Hepatocyte (in vitro differentiated cells): ENCODE measurements at regions not wholly inside any gene's neighbourhood (a gene's known extent, or its start where the extent isn't known, plus 50 kb on each side); places are given as distances from the start of the nearest gene placed in this dataset.

Experiments used
- DNase-seq: peaks from one replicate; pipeline ENCODE4 v3.0.0-alpha.2; 2016; ENCODE audit warnings: low spot score
- H2AFZ ChIP-seq: fragments of 200-600 bp; sonication (generic); 2 replicates; pipeline ENCODE4 v1.6.0; 2016; ENCODE audit warnings: antibody characterized with exemption, mild to moderate bottlenecking
- H3K27ac ChIP-seq: fragments of 200-600 bp; sonication (generic); 2 replicates; pipeline ENCODE4 v1.5.1; 2016; ENCODE audit warnings: mild to moderate bottlenecking
- H3K27me3 ChIP-seq: fragments of 200-600 bp; sonication (generic); 2 replicates; pipeline ENCODE4 v1.6.1; 2016
- H3K36me3 ChIP-seq: fragments of 200-600 bp; sonication (generic); replicated peaks from 2 replicates; pipeline ENCODE4 v1.5.1; 2016; ENCODE audit warnings: low read depth; ENCODE audit not compliant: insufficient read depth
- H3K4me1 ChIP-seq: fragments of 200-600 bp; sonication (generic); 2 replicates; pipeline ENCODE4 v1.5.1; 2016; ENCODE audit warnings: mild to moderate bottlenecking, moderate library complexity; ENCODE audit not compliant: insufficient read depth
- H3K4me2 ChIP-seq: fragments of 200-600 bp; sonication (generic); 2 replicates; pipeline ENCODE4 v1.6.0; 2016
- H3K4me3 ChIP-seq: fragments of 200-600 bp; sonication (generic); 2 replicates; pipeline ENCODE4 v1.5.1; 2016; ENCODE audit warnings: mild to moderate bottlenecking
- H3K79me2 ChIP-seq: fragments of 200-600 bp; sonication (generic); 2 replicates; pipeline ENCODE4 v1.6.0; 2017; ENCODE audit warnings: mild to moderate bottlenecking
- H3K9me2 ChIP-seq: fragments of 200-600 bp; sonication (generic); replicated peaks from 2 replicates; pipeline ENCODE4 v1.6.0; 2017; ENCODE audit warnings: mild to moderate bottlenecking; ENCODE audit not compliant: insufficient read depth
- H3K9me3 ChIP-seq: fragments of 200-600 bp; sonication (generic); 2 replicates; pipeline ENCODE4 v1.5.1; 2016; ENCODE audit warnings: low read depth, mild to moderate bottlenecking
- H4K20me1 ChIP-seq: fragments of 200-600 bp; sonication (generic); 2 replicates; pipeline ENCODE4 v1.6.0; 2016; ENCODE audit warnings: mild to moderate bottlenecking; ENCODE audit not compliant: insufficient read depth, poor library complexity, severe bottlenecking
- EZH2 ChIP-seq: fragments of 200-600 bp; sonication (generic); IDR thresholded peaks from 2 replicates; pipeline ENCODE4 v1.6.1; 2016; ENCODE audit warnings: antibody characterized with exemption, mild to moderate bottlenecking, borderline replicate concordance
- EZH2phosphoT487 ChIP-seq: fragments of 200-600 bp; sonication (generic); IDR thresholded peaks from one replicate; pipeline ENCODE4 v1.6.1; 2018; ENCODE audit warnings: antibody characterized with exemption, mild to moderate bottlenecking, low read depth, moderate library complexity; ENCODE audit not compliant: unreplicated experiment, severe bottlenecking
- WGBS: methylation state at CpG from one replicate; pipeline ENCODE4 v1.1.6; 2016; ENCODE audit warnings: low lambda C conversion rate; ENCODE audit errors: missing lambda C conversion rate; 5-methylcytosine and 5-hydroxymethylcytosine counted together
- TF ChIP-seq, protein P1 (sequence below): fragments of 200-600 bp; sonication (generic); IDR thresholded peaks from 2 replicates; pipeline ENCODE4 v1.5.1; 2016; ENCODE audit warnings: antibody characterized with exemption, mild to moderate bottlenecking; ENCODE audit not compliant: poor library complexity

DNA sequence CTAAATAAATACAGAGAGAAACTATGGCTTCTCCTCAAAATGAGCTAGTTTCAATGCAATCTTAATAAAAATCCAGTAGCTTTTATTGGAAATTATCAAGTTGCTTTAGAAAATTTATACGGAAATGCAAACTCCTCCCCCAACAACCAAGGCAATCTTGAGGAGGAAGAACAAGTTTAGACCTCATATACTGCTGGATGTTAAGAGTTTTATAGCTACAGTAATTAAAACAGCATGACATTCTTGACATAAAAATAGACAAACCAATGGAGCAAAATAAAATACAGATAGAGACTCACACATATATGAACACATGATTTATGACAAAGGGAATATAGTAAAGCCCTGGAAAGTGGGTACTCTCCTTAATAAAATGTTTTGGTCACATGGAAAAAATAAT is 368.7 kb downstream of the C12orf75 start:
- TF ChIP-seq EZH2phosphoT487, result no peak
- Histone ChIP-seq H3K9me2 (no peaks in the 10 kb centered on the region), H3K36me3 (no peaks in the 10 kb centered on the region), H2AFZ (no peak overlapping the region), H3K27me3 (no peaks in the 10 kb centered on the region), H3K4me3 (no peak overlapping the region), H3K27ac (no peak overlapping the region), H3K4me2 (no peak overlapping the region), H3K4me1 (no peaks in the 10 kb centered on the region), H4K20me1 (no peaks in the 10 kb centered on the region), H3K79me2 (no peaks in the 10 kb centered on the region), H3K9me3 (no peaks in the 10 kb centered on the region)
- 93% methylated on average over 1 of the region's 1 CpG for WGBS
- DNase-seq, result no peak

DNA sequence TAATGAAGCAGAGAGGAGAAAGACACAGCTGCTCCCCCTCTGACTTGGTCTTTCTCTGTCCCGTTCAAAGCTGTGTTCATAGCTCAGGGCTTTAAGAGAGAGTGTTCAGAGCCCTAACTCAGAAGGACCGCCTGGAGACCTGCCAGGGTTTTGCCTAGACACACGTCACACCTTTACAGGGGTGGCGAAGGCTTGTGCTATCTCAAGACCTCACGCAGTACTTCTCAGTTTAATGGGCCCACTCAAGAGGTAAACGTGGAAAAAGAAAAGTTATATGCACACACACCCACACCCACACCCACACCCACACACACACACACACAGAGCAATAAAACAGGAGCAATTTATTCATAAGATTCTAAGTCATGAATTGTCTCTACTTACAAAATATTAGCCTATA is 374.3 kb downstream of the C12orf75 start:
- Histone ChIP-seq H3K4me1 (no peaks in the 10 kb centered on the region), H2AFZ (no peak overlapping the region), H3K4me3 (no peak overlapping the region), H3K79me2 (no peaks in the 10 kb centered on the region), H3K27me3 (no peaks in the 10 kb centered on the region), H3K36me3 (no peaks in the 10 kb centered on the region), H3K9me3 (no peaks in the 10 kb centered on the region), H4K20me1 (no peaks in the 10 kb centered on the region), H3K27ac (no peak overlapping the region), H3K4me2 (no peak overlapping the region), H3K9me2 (no peaks in the 10 kb centered on the region)
- TF ChIP-seq EZH2, result no peak
- TF ChIP-seq, protein P1, sequence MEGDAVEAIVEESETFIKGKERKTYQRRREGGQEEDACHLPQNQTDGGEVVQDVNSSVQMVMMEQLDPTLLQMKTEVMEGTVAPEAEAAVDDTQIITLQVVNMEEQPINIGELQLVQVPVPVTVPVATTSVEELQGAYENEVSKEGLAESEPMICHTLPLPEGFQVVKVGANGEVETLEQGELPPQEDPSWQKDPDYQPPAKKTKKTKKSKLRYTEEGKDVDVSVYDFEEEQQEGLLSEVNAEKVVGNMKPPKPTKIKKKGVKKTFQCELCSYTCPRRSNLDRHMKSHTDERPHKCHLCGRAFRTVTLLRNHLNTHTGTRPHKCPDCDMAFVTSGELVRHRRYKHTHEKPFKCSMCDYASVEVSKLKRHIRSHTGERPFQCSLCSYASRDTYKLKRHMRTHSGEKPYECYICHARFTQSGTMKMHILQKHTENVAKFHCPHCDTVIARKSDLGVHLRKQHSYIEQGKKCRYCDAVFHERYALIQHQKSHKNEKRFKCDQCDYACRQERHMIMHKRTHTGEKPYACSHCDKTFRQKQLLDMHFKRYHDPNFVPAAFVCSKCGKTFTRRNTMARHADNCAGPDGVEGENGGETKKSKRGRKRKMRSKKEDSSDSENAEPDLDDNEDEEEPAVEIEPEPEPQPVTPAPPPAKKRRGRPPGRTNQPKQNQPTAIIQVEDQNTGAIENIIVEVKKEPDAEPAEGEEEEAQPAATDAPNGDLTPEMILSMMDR, result no peak
- no peak for TF ChIP-seq EZH2phosphoT487
- DNase-seq, result no peak
- WGBS, result 67% methylated on average over 6 of the region's 6 CpGs

DNA sequence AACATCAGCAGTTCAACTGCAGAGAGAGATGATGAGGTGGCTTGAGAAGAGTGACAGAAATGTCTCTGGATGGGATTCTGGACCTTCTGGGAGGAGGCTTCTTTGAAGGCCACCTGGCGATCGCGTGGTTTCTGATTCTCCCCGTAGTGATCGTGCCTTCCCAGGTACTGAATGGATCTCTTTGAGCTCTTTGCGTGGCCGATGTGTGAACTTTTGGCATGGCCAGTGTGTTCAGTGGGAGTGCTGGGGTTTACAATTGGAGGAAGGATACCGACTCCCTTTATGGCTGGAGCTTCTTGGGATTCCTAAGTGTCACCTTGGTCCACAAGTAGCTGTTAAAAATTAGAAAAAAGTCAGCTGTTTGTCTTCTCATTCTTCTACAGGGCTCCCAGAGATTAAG is 374.7 kb downstream of the C12orf75 start:
- no peaks in the 10 kb centered on the region for H3K9me2 ChIP-seq
- no peak for DNase-seq
- H3K27me3 ChIP-seq, result no peaks in the 10 kb centered on the region
- H3K4me2 ChIP-seq, result no peak overlapping the region
- no peaks in the 10 kb centered on the region for H3K36me3 ChIP-seq
- TF ChIP-seq EZH2 (no peak), EZH2phosphoT487 (no peak)
- TF ChIP-seq, protein P1, result no peak
- no peaks in the 10 kb centered on the region for H3K4me1 ChIP-seq
- H3K4me3 ChIP-seq, result no peak overlapping the region
- no peaks in the 10 kb centered on the region for H3K9me3 ChIP-seq
- no peaks in the 10 kb centered on the region for H4K20me1 ChIP-seq
- no peak overlapping the region for H3K27ac ChIP-seq
- 93% methylated on average over 8 of the region's 8 CpGs for WGBS
- no peak overlapping the region for H2AFZ ChIP-seq
- no peaks in the 10 kb centered on the region for H3K79me2 ChIP-seq

- TF ChIP-seq EZH2phosphoT487, result no peak
- TF ChIP-seq, protein P1, result peak; percentile 77
- no peaks in the 10 kb centered on the region for H3K4me1 ChIP-seq
- H3K4me3 ChIP-seq, result no peak overlapping the region
- DNase-seq, result peak; percentile 66
- no peaks in the 10 kb centered on the region for H4K20me1 ChIP-seq
- H3K79me2 ChIP-seq, result no peaks in the 10 kb centered on the region
- H3K27ac ChIP-seq, result no peak overlapping the region
- no peaks in the 10 kb centered on the region for H3K9me3 ChIP-seq
- no peak overlapping the region for H2AFZ ChIP-seq
- H3K36me3 ChIP-seq, result no peaks in the 10 kb centered on the region
- no peak overlapping the region for H3K4me2 ChIP-seq
- no peaks in the 10 kb centered on the region for H3K27me3 ChIP-seq
- 35% methylated on average over 7 of the region's 7 CpGs for WGBS
- no peaks in the 10 kb centered on the region for H3K9me2 ChIP-seq
Observed at GRCh38 chr12:105705765-105706164, 375.3 kb downstream of the C12orf75 start.
